ENCODE measurements at regions not wholly inside any gene's neighbourhood (a gene's known extent, or its start where the extent isn't known, plus 50 kb on each side); places are given as distances from the start of the nearest gene placed in this dataset.

DNA sequence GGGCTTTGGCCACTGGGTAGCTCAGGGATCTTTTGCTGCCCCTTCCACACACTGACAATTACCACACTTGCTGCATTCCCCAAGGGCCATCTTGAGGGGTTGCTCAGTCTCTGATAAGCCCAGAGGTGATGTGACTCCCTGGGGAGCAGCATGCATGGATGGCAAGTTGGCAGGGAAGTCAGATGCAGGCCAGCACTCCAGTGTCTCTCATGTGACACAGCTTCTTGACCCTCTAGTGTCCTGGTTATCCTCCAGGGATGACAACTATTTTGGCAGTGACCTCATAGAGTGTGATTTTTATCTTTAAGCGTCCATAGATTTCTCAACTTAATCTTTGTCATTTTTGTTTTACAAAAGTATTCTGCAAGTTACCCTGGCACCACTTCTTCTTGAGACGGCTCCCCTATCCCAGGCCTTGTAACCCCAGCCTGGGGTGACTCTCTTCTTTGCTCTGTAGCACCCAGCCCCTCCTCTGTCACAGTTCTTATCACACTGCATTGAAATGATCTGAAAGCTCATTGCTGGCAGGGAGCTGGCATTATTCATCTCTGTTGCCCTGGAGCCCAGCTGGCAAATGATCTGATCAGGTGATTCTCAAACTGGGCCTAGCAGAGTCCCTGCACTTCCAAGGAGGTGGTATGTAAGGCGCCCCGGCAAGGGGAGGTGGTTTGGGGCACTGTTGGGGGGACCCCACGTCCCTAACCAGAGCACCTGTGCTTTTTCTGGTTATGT, 72.6 kb downstream of the TENT5C start:
- TF ChIP-seq, protein P1, sequence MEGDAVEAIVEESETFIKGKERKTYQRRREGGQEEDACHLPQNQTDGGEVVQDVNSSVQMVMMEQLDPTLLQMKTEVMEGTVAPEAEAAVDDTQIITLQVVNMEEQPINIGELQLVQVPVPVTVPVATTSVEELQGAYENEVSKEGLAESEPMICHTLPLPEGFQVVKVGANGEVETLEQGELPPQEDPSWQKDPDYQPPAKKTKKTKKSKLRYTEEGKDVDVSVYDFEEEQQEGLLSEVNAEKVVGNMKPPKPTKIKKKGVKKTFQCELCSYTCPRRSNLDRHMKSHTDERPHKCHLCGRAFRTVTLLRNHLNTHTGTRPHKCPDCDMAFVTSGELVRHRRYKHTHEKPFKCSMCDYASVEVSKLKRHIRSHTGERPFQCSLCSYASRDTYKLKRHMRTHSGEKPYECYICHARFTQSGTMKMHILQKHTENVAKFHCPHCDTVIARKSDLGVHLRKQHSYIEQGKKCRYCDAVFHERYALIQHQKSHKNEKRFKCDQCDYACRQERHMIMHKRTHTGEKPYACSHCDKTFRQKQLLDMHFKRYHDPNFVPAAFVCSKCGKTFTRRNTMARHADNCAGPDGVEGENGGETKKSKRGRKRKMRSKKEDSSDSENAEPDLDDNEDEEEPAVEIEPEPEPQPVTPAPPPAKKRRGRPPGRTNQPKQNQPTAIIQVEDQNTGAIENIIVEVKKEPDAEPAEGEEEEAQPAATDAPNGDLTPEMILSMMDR (IDR thresholded peaks at IDR 0.05), result no peak
- H3K4me1 Mint-ChIP-seq (ENCODE audit: low read depth), result peaks cover 4% of the 10 kb centered on the region
- H3K27ac Mint-ChIP-seq (ENCODE audit: unreplicated experiment), result no peak overlapping the region
- no peaks in the 10 kb centered on the region for H3K36me3 Mint-ChIP-seq (ENCODE audit: low read depth)
- H3K9me3 Mint-ChIP-seq (ENCODE audit: low read depth), result no peaks in the 10 kb centered on the region
- no peaks in the 10 kb centered on the region for H3K27me3 Mint-ChIP-seq (ENCODE audit: low read depth)
- H3K4me3 Mint-ChIP-seq (ENCODE audit: unreplicated experiment), result no peak overlapping the region
- no peak for DNase-seq (ENCODE audit: low spot score)

DNA sequence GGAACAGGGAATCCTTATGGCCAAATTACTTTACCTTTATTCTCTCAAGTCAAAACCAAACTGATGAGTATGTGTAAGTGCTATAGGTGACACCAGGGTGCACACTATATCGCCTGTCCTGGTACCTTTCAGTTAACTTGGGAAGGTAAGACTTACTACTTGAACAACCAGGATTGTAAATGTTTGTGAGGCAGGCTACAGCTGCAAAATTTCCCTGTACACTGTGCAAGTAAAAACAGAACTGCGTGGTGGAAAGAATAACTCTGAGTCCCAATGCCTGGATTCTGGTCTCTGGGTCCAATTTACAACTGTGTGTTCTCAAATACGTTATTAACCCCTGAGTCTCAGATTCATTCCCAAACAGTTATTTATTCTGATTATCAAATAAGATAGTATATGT, 73.5 kb downstream of the TENT5C start:
- H3K9me3 Mint-ChIP-seq (ENCODE audit: low read depth), result no peaks in the 10 kb centered on the region
- H3K27me3 Mint-ChIP-seq (ENCODE audit: low read depth), result no peaks in the 10 kb centered on the region
- no peak overlapping the region for H3K4me3 Mint-ChIP-seq (ENCODE audit: unreplicated experiment)
- peaks cover 4% of the 10 kb centered on the region for H3K4me1 Mint-ChIP-seq (ENCODE audit: low read depth)
- TF ChIP-seq, protein P1 (IDR thresholded peaks at IDR 0.05), result no peak
- H3K36me3 Mint-ChIP-seq (ENCODE audit: low read depth), result no peaks in the 10 kb centered on the region
- no peak for DNase-seq (ENCODE audit: low spot score)
- H3K27ac Mint-ChIP-seq (ENCODE audit: unreplicated experiment), result no peak overlapping the region

DNA sequence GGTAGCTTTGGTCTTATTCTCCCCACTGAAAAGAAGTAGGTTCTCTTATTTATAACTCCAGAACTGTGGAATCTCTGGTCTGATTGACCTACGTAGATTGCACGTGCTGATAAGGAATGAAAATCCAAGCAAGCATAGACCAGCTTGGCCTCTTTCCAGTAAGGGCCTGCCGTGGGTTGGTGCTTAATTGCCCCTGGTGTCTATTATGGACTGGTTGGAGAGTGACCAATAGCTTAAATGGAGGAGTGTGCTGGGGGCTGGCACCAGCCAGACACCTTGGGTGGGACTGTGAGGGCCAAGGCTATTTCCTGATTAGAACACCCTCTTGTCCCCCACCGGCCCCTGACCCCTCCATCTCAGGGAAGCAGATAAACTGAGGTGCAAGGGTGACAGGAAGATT, 74.0 kb downstream of the TENT5C start:
- no peaks in the 10 kb centered on the region for H3K36me3 Mint-ChIP-seq (ENCODE audit: low read depth)

DNA sequence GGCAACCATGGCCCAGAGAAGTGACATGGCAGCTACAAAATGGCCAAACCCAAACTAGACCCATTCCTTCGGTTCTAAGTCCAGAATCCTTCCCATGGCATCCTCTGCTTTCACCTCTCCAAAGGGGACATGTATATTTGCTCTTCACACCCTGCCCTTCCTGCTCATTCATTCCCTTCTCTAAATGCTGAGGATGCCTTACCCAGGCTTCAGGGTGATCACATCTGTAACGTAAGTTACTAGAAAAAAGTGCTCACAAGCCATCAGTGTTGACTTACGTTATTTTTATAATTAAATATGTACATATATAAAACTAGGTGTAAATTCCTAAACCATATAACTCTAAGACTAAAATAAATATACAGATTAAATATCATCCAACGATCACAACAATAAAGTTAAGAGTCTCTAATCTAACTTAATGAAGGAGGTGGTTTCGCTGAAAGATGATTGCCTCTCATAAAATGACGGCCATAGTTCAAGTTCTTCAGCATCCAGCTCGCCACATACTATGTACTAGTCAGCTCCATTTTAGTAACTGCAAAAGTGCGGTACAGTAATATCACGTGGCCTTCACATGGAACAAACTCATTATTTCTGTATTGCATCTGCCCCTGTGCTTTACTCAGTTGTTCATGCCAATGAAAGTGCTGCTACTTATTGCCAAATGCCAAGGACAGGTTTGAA, 74.6 kb downstream of the TENT5C start:
- Mint-ChIP-seq H3K4me3 (ENCODE audit: unreplicated experiment) (no peak overlapping the region), H3K36me3 (ENCODE audit: low read depth) (no peaks in the 10 kb centered on the region), H3K27ac (ENCODE audit: unreplicated experiment) (no peak overlapping the region), H3K4me1 (ENCODE audit: low read depth) (peaks cover 4% of the 10 kb centered on the region), H3K27me3 (ENCODE audit: low read depth) (no peaks in the 10 kb centered on the region), H3K9me3 (ENCODE audit: low read depth) (no peaks in the 10 kb centered on the region)
- no peak for DNase-seq (ENCODE audit: low spot score)
- TF ChIP-seq, protein P1 (IDR thresholded peaks at IDR 0.05), result no peak

More for the DNA sequence above, 74.0 kb downstream of the TENT5C start:
- no peak overlapping the region for H3K27ac Mint-ChIP-seq (ENCODE audit: unreplicated experiment)
- no peaks in the 10 kb centered on the region for H3K27me3 Mint-ChIP-seq (ENCODE audit: low read depth)
- peaks cover 4% of the 10 kb centered on the region for H3K4me1 Mint-ChIP-seq (ENCODE audit: low read depth)
- TF ChIP-seq, protein P1 (IDR thresholded peaks at IDR 0.05), result no peak
- DNase-seq (ENCODE audit: low spot score), result no peak
- H3K4me3 Mint-ChIP-seq (ENCODE audit: unreplicated experiment), result no peak overlapping the region
- no peaks in the 10 kb centered on the region for H3K9me3 Mint-ChIP-seq (ENCODE audit: low read depth)

DNA sequence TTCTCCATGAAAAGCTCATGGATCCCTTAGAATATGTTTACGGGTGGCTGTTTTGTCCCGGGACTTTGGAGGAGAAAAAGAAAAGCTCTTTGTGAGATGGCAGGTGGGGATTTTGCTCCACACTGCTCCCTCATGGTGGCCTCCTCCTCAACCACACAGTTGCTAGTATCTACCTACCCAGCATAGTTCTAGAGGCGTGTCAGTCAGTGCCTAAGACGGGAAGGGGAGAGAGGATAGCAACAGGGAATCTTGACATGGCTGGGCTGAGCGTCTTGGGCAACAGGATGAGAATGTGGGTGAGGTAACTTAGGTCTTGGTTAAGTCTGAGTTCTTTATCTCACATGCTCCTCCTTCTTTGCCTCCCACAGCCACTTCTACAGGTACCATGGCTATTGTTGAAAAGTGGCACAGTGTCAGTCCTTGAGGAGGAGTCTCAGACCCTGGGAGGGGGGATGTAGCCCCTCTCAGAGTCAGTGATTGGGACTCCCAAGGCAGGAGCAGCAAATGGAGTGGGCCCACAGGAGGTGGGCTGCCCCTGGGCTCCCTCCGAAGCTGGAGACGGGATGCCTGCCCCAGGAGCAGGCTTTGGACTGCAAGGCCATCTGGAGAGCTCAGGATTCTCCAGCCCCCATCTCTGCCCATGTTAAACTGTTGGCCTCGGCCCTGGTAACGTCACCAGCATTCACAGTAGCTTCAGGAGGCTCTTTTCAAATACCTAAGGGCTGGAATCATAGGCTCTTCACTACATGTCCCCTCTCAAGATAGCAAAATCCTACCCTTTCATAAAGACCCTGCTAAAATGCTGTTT, 75.4 kb downstream of the TENT5C start:
- no peak overlapping the region for H3K27ac Mint-ChIP-seq (ENCODE audit: unreplicated experiment)
- H3K4me3 Mint-ChIP-seq (ENCODE audit: unreplicated experiment), result no peak overlapping the region
- no peaks in the 10 kb centered on the region for H3K27me3 Mint-ChIP-seq (ENCODE audit: low read depth)
- no peaks in the 10 kb centered on the region for H3K9me3 Mint-ChIP-seq (ENCODE audit: low read depth)
- H3K36me3 Mint-ChIP-seq (ENCODE audit: low read depth), result no peaks in the 10 kb centered on the region
- no peak for DNase-seq (ENCODE audit: low spot score)
- H3K4me1 Mint-ChIP-seq (ENCODE audit: low read depth), result peaks cover 4% of the 10 kb centered on the region
- TF ChIP-seq, protein P1 (IDR thresholded peaks at IDR 0.05), result no peak
